ENCODE measurements at regions not wholly inside any gene's neighbourhood (a gene's known extent, or its start where the extent isn't known, plus 50 kb on each side); places are given as distances from the start of the nearest gene placed in this dataset.
"Not testable (repeated sequence)": the region's sequence is repeated elsewhere in the genome, so short reads cannot be mapped to it uniquely, and the experiment has no call there.

- DNase-seq (ENCODE audit: low spot score); intact Hi-C loops (cut with DNase I); ATAC-seq: not testable (repeated sequence)
Observed at GRCh38 chr12:14032191-14032590, 50.8 kb upstream of the GRIN2B start.

GRCh38 chr12:14043776-14044175, 62.4 kb upstream of the GRIN2B start:
- ATAC-seq (no peak), DNase-seq (ENCODE audit: low spot score) (no peak)
- intact Hi-C loops (cut with DNase I): no loop called here

GRCh38 chr12:14048941-14049545, 67.6 kb upstream of the GRIN2B start:
- intact Hi-C loops (cut with DNase I): no loop called here
- ATAC-seq (no peak), DNase-seq (ENCODE audit: low spot score) (no peak)

- DNase-seq (ENCODE audit: low spot score): no peak
- ATAC-seq: no peak
- intact Hi-C loops (cut with DNase I): no loop called here
Observed at GRCh38 chr12:14057895-14058294, 76.5 kb upstream of the GRIN2B start.

- ATAC-seq (no peak), DNase-seq (ENCODE audit: low spot score) (no peak)
- intact Hi-C loops (cut with DNase I): no loop called here
Observed at GRCh38 chr12:14058717-14059116, 77.3 kb upstream of the GRIN2B start.

GRCh38 chr12:14059548-14059947, 78.1 kb upstream of the GRIN2B start:
- DNase-seq (ENCODE audit: low spot score) (no peak), ATAC-seq (no peak)
- intact Hi-C loops (cut with DNase I): no loop called here

GRCh38 chr12:14065616-14066015, 84.2 kb upstream of the GRIN2B start:
- no peak for DNase-seq (ENCODE audit: low spot score)
- ATAC-seq: no peak
- intact Hi-C loops (cut with DNase I): no loop called here

GRCh38 chr12:14066021-14066420, 84.6 kb upstream of the GRIN2B start:
- intact Hi-C loops (cut with DNase I): no loop called here
- DNase-seq (ENCODE audit: low spot score) (no peak), ATAC-seq (no peak)

GRCh38 chr12:14068961-14069360, 87.6 kb upstream of the GRIN2B start:
- ATAC-seq: no peak
- intact Hi-C loops (cut with DNase I): no loop called here
- DNase-seq (ENCODE audit: low spot score): no peak

- ATAC-seq: no peak
- intact Hi-C loops (cut with DNase I): no loop called here
- no peak for DNase-seq (ENCODE audit: low spot score)
Observed at GRCh38 chr12:14071833-14072232, 90.4 kb upstream of the GRIN2B start.

- no peak for DNase-seq (ENCODE audit: low spot score)
- ATAC-seq: no peak
- intact Hi-C loops (cut with DNase I): no loop called here
Observed at GRCh38 chr12:14072987-14073386, 91.6 kb upstream of the GRIN2B start.

- no peak for ATAC-seq
- no peak for DNase-seq (ENCODE audit: low spot score)
- intact Hi-C loops (cut with DNase I): no loop called here
Observed at GRCh38 chr12:14075797-14076393, 94.5 kb upstream of the GRIN2B start.

GRCh38 chr12:14076538-14076937, 95.1 kb upstream of the GRIN2B start:
- DNase-seq (ENCODE audit: low spot score) (no peak), ATAC-seq (no peak)
- intact Hi-C loops (cut with DNase I): no loop called here

- no peak for DNase-seq (ENCODE audit: low spot score)
- intact Hi-C loops (cut with DNase I): no loop called here
Observed at GRCh38 chr12:14086838-14087237, 105.4 kb upstream of the GRIN2B start.

GRCh38 chr12:14099994-14100393, 118.6 kb upstream of the GRIN2B start:
- intact Hi-C loops (cut with DNase I): no loop called here
- ATAC-seq (no peak), DNase-seq (ENCODE audit: low spot score) (no peak)

More at GRCh38 chr12:14086838-14087237, 105.4 kb upstream of the GRIN2B start:
- ATAC-seq: no peak

GRCh38 chr12:14101556-14101955, 120.2 kb upstream of the GRIN2B start:
- intact Hi-C loops (cut with DNase I); DNase-seq (ENCODE audit: low spot score); ATAC-seq: not testable (repeated sequence)

- DNase-seq (ENCODE audit: low spot score) (no peak), ATAC-seq (no peak)
- intact Hi-C loops (cut with DNase I): no loop called here
Observed at GRCh38 chr12:14111230-14111865, 129.9 kb upstream of the GRIN2B start.

- DNase-seq (ENCODE audit: low spot score): no peak
- ATAC-seq: no peak
- intact Hi-C loops (cut with DNase I): no loop called here
Observed at GRCh38 chr12:14113031-14113430, 131.6 kb upstream of the GRIN2B start.

- no peak for DNase-seq (ENCODE audit: low spot score)
- intact Hi-C loops (cut with DNase I): no loop called here
- ATAC-seq: no peak
Observed at GRCh38 chr12:14126692-14127091, 145.3 kb upstream of the GRIN2B start.

- DNase-seq (ENCODE audit: low spot score): no peak
- intact Hi-C loops (cut with DNase I): no loop called here
Observed at GRCh38 chr12:14129611-14130195, 148.3 kb upstream of the GRIN2B start.

More at GRCh38 chr12:14129611-14130195, 148.3 kb upstream of the GRIN2B start:
- no peak for ATAC-seq

Data from sciatic nerve (tissue), 2 donors.